Mesenchymal stem cell (in vitro differentiated cells and primary cell): ENCODE measurements at regions not wholly inside any gene's neighbourhood (a gene's known extent, or its start where the extent isn't known, plus 50 kb on each side); places are given as distances from the start of the nearest gene placed in this dataset.

Experiments
- DNase-seq: peaks from one replicate; pipeline ENCODE4 v3.0.0-alpha.2; 2013
- H2AFZ ChIP-seq: one replicate; pipeline ENCODE4 v1.6.1; 2013; ENCODE audit warnings: low read depth, mild to moderate bottlenecking, control low read depth, inconsistent platforms, low read length, moderate library complexity
- H2AK5ac ChIP-seq: 2 replicates; pipeline ENCODE4 v1.6.1; 2013; ENCODE audit warnings: low read length, moderate library complexity, mild to moderate bottlenecking, inconsistent platforms; ENCODE audit not compliant: severe bottlenecking
- H2BK120ac ChIP-seq: one replicate; pipeline ENCODE4 v1.6.1; 2013; ENCODE audit warnings: low read depth, mild to moderate bottlenecking, inconsistent platforms, low read length, moderate library complexity
- H2BK12ac ChIP-seq, 2 experiments: one replicate each; pipeline ENCODE4 v1.6.1; 2013; ENCODE audit warnings: inconsistent platforms in 2 of 2, low read length in 2 of 2, mild to moderate bottlenecking in 2 of 2, moderate library complexity in 2 of 2, control low read depth in 1 of 2
- H2BK15ac ChIP-seq: one replicate; pipeline ENCODE4 v1.6.1; 2013; ENCODE audit warnings: mild to moderate bottlenecking, low read depth, inconsistent platforms; ENCODE audit not compliant: poor library complexity, severe bottlenecking
- H2BK5ac ChIP-seq: 2 replicates; pipeline ENCODE4 v1.6.1; 2013; ENCODE audit warnings: low read depth, mild to moderate bottlenecking, low read length, control low read depth, inconsistent platforms; ENCODE audit not compliant: poor library complexity, severe bottlenecking
- H3K14ac ChIP-seq, 2 experiments: one replicate each; pipeline ENCODE4 v1.6.1; 2013; ENCODE audit warnings: inconsistent platforms in 2 of 2, low read length in 2 of 2, control low read depth in 1 of 2, mild to moderate bottlenecking in 1 of 2, moderate library complexity in 1 of 2
- H3K18ac ChIP-seq, 2 experiments: one replicate each; pipeline ENCODE4 v1.6.1; 2013; ENCODE audit warnings: inconsistent platforms in 2 of 2, low read length in 2 of 2, control low read depth in 1 of 2, low read depth in 1 of 2, mild to moderate bottlenecking in 1 of 2
- H3K23ac ChIP-seq, 2 experiments: one replicate each; pipeline ENCODE4 v1.6.1; 2013; ENCODE audit warnings: inconsistent platforms in 2 of 2, low read length in 2 of 2, mild to moderate bottlenecking in 2 of 2, moderate library complexity in 2 of 2, control low read depth in 1 of 2
- H3K27ac ChIP-seq: 2 replicates; pipeline ENCODE4 v1.5.1; 2013; ENCODE audit warnings: mild to moderate bottlenecking, moderate library complexity, low read length, control low read depth, inconsistent platforms; ENCODE audit not compliant: poor library complexity, severe bottlenecking
- H3K27me3 ChIP-seq, 2 experiments: 2 replicates each; pipeline versions ENCODE4 v1.6.1 to v1.7.0; 2013; ENCODE audit warnings: low read length in 2 of 2, mild to moderate bottlenecking in 2 of 2, moderate library complexity in 2 of 2, control low read depth in 1 of 2, inconsistent platforms in 1 of 2; ENCODE audit not compliant: control insufficient read depth in 1 of 2, insufficient read depth in 1 of 2
- H3K36me3 ChIP-seq, 2 experiments: 2 replicates each; pipeline versions ENCODE4 v1.6.1 to v1.7.0; 2013; ENCODE audit warnings: low read length in 2 of 2, control low read depth in 1 of 2, inconsistent platforms in 1 of 2, low read depth in 1 of 2, mild to moderate bottlenecking in 1 of 2; ENCODE audit not compliant: insufficient read depth in 2 of 2, control insufficient read depth in 1 of 2
- H3K4ac ChIP-seq, 2 experiments: one replicate each; pipeline ENCODE4 v1.6.1; 2013; ENCODE audit warnings: inconsistent platforms in 2 of 2, low read length in 2 of 2, mild to moderate bottlenecking in 2 of 2, moderate library complexity in 2 of 2, control low read depth in 1 of 2, low read depth in 1 of 2
- H3K4me1 ChIP-seq: 2 replicates; pipeline ENCODE4 v1.6.1; 2013; ENCODE audit warnings: low read depth, low read length, control low read depth; ENCODE audit not compliant: control insufficient read depth, insufficient read depth
- H3K4me2 ChIP-seq: 2 replicates; pipeline ENCODE4 v1.6.1; 2013; ENCODE audit warnings: low read length, mild to moderate bottlenecking, inconsistent platforms; ENCODE audit not compliant: poor library complexity, severe bottlenecking
- H3K4me3 ChIP-seq, 2 experiments: 2 replicates each; pipeline versions ENCODE4 v1.5.1 to v1.7.0; 2013; ENCODE audit warnings: low read length in 2 of 2, mild to moderate bottlenecking in 2 of 2, control low read depth in 1 of 2, low read depth in 1 of 2; ENCODE audit not compliant: insufficient read depth in 1 of 2
- H3K79me1 ChIP-seq: replicated peaks from 2 replicates; pipeline ENCODE4 v1.6.1; 2013; ENCODE audit warnings: mild to moderate bottlenecking, control low read depth, low read length, inconsistent platforms; ENCODE audit not compliant: poor library complexity, severe bottlenecking
- H3K9ac ChIP-seq: 2 replicates; pipeline ENCODE4 v1.7.0; 2013; ENCODE audit warnings: mild to moderate bottlenecking, low read length, moderate library complexity
- H3K9me3 ChIP-seq: 2 replicates; pipeline ENCODE4 v1.7.0; 2013; ENCODE audit warnings: mild to moderate bottlenecking, low read length; ENCODE audit not compliant: control insufficient read depth
- H4K8ac ChIP-seq: one replicate; pipeline ENCODE4 v1.6.1; 2013; ENCODE audit warnings: inconsistent platforms, mild to moderate bottlenecking, low read length, moderate library complexity
- H4K91ac ChIP-seq: one replicate; pipeline ENCODE4 v1.6.1; 2013; ENCODE audit warnings: mild to moderate bottlenecking, low read length, inconsistent platforms
- WGBS: methylation state at CpG from one replicate; pipeline ENCODE4 v1.1.7; 2013; ENCODE audit warnings: mixed read lengths; 5-methylcytosine and 5-hydroxymethylcytosine counted together

GRCh38 chr14:49228552-49228951 is 357.6 kb downstream of the RPS29 start:
- no peaks in the 10 kb centered on the region for H3K79me1 ChIP-seq
- H3K27me3 ChIP-seq = no peaks in the 10 kb centered on the region
- no peak overlapping the region for H3K4me2 ChIP-seq
- H3K4me1 ChIP-seq = no peaks in the 10 kb centered on the region
- DNase-seq = no peak
- no peak overlapping the region for H2BK15ac ChIP-seq
- H2AFZ ChIP-seq = no peak overlapping the region
- H3K4me3 ChIP-seq = no peak overlapping the region
- H4K8ac ChIP-seq = no peak overlapping the region
- no peak overlapping the region for H2BK12ac ChIP-seq
- H3K9me3 ChIP-seq = no peaks in the 10 kb centered on the region
- no peak overlapping the region for H2AK5ac ChIP-seq
- no peak overlapping the region for H2BK5ac ChIP-seq
- H3K14ac ChIP-seq = no peak overlapping the region
- no peak overlapping the region for H4K91ac ChIP-seq
- no peak overlapping the region for H2BK120ac ChIP-seq
- H3K4ac ChIP-seq = no peak overlapping the region
- no peak overlapping the region for H3K9ac ChIP-seq
- 81% methylated on average over 4 of the region's 4 CpGs for WGBS
- H3K18ac ChIP-seq = no peak overlapping the region
- H3K36me3 ChIP-seq = no peaks in the 10 kb centered on the region
- H3K27ac ChIP-seq = no peak overlapping the region
- H3K23ac ChIP-seq = no peak overlapping the region

DNA sequence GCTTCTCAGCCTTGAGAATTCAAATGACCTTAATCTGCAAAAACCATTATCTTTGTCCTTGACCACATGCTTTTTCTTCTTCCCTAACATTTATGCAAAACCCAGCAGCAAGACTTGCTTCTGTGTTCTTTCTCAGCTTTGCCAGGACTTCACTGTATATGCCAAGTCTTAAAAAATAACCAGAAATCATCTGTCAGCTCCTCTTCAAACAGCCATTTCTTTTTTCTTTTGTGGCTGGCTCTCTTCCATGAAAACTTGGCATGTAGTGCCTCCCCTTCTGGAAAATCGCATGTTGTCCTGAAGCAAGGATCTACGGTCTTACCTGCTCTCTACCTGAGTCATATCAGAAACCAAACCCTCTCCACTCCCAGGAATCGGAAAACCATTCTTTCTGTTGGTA is 364.9 kb downstream of the RPS29 start:
- Histone ChIP-seq H3K9me3 (no peaks in the 10 kb centered on the region), H3K23ac (no peak overlapping the region)
- 59% methylated on average over 3 of the region's 3 CpGs for WGBS

DNA sequence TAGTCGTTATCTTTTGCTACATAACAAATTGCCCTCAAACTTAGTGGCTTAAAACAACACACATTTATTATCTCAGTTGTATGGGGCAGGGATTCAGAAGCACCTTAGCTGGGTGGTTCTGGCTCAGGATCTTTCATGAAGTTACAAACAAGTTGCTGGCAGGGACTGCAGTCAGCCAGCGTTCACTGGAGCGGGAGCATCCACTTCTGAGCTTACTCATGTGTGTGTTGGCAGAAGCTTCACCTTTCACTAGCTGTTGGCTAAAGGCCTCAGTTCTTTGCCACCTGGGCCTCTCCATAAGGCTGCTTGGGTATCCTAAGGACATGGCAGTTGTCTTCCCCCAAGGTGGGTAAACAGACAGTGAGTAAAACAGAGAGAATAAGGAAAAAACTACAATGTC is 365.7 kb downstream of the RPS29 start:
- Histone ChIP-seq H3K4me2 (no peak overlapping the region), H2BK15ac (no peak overlapping the region), H3K79me1 (no peaks in the 10 kb centered on the region), H3K18ac (no peak overlapping the region), H3K36me3 (no peaks in the 10 kb centered on the region), H2BK5ac (no peak overlapping the region), H2BK12ac (no peak overlapping the region), H2AK5ac (no peak overlapping the region), H3K14ac (no peak overlapping the region), H3K27me3 (no peaks in the 10 kb centered on the region), H2BK120ac (no peak overlapping the region), H3K4me3 (no peak overlapping the region), H3K27ac (no peak overlapping the region), H4K8ac (no peak overlapping the region), H2AFZ (no peak overlapping the region), H3K9me3 (no peaks in the 10 kb centered on the region), H3K9ac (no peak overlapping the region), H4K91ac (no peak overlapping the region), H3K4ac (no peak overlapping the region), H3K23ac (no peak overlapping the region), H3K4me1 (peaks cover 2% of the 10 kb centered on the region)
- 93% methylated on average over 3 of the region's 3 CpGs for WGBS
- DNase-seq = no peak

More for the DNA sequence above, 364.9 kb downstream of the RPS29 start:
- Histone ChIP-seq H2AK5ac (no peak overlapping the region), H2BK120ac (no peak overlapping the region), H3K79me1 (no peaks in the 10 kb centered on the region), H3K4me3 (no peak overlapping the region), H2BK12ac (no peak overlapping the region), H3K14ac (no peak overlapping the region), H3K18ac (no peak overlapping the region), H3K9ac (no peak overlapping the region), H4K8ac (no peak overlapping the region), H3K4me1 (peaks cover 2% of the 10 kb centered on the region), H3K27ac (no peak overlapping the region), H3K4me2 (no peak overlapping the region), H4K91ac (no peak overlapping the region), H3K27me3 (no peaks in the 10 kb centered on the region), H3K36me3 (no peaks in the 10 kb centered on the region), H2BK5ac (no peak overlapping the region), H3K4ac (no peak overlapping the region), H2AFZ (no peak overlapping the region), H2BK15ac (no peak overlapping the region)
- no peak for DNase-seq

GRCh38 chr14:49218436-49219092 is 367.6 kb downstream of the RPS29 start:
- Histone ChIP-seq H3K9me3 (no peaks in the 10 kb centered on the region), H3K79me1 (no peaks in the 10 kb centered on the region), H3K36me3 (no peaks in the 10 kb centered on the region), H2AFZ (no peak overlapping the region), H4K91ac (no peak overlapping the region), H2AK5ac (no peak overlapping the region), H4K8ac (peak overlapping the region; percentile 14), H2BK12ac (no peak overlapping the region), H3K27me3 (no peaks in the 10 kb centered on the region), H2BK15ac (no peak overlapping the region), H3K18ac (no peak overlapping the region), H3K27ac (no peak overlapping the region), H3K14ac (no peak overlapping the region), H3K4me2 (no peak overlapping the region), H3K4me3 (peak overlapping the region in 1 of 2 experiments; percentile 20), H3K4ac (no peak overlapping the region), H2BK5ac (no peak overlapping the region), H2BK120ac (no peak overlapping the region), H3K9ac (no peak overlapping the region), H3K4me1 (peaks cover 2% of the 10 kb centered on the region), H3K23ac (no peak overlapping the region)
- 52% methylated on average over 4 of the region's 5 CpGs for WGBS
- peak; percentile 42 for DNase-seq
